NCI-H128 (cell line): ENCODE measurements at regions not wholly inside any gene's neighbourhood (a gene's known extent, or its start where the extent isn't known, plus 50 kb on each side); places are given as distances from the start of the nearest gene placed in this dataset.

Source experiments
- DNase-seq: peaks from one replicate; lab custom pipeline; 2025; ENCODE audit not compliant: unreplicated experiment; lab: John Stamatoyannopoulos, UW

DNA sequence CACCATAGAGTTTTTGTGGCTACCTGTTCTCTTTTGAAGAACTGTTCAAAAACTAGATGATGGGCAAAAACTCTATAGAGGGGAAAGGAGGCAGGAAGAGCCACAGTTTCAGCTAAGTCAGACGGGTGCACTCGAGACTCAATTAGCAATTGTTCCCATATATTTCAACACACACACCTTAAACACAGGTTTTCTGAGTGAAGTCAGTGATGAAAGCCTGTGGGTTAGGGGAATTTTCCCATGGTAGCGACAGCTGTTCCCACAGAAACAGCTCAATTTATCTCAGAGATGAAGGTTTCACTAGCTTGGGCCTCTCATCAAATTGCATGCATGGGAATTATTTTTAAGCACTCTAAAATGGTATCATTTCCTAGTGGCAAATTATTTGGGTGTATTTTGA lies 143.4 kb downstream of the ZIC5 start:
- DNase-seq = no peak

DNA sequence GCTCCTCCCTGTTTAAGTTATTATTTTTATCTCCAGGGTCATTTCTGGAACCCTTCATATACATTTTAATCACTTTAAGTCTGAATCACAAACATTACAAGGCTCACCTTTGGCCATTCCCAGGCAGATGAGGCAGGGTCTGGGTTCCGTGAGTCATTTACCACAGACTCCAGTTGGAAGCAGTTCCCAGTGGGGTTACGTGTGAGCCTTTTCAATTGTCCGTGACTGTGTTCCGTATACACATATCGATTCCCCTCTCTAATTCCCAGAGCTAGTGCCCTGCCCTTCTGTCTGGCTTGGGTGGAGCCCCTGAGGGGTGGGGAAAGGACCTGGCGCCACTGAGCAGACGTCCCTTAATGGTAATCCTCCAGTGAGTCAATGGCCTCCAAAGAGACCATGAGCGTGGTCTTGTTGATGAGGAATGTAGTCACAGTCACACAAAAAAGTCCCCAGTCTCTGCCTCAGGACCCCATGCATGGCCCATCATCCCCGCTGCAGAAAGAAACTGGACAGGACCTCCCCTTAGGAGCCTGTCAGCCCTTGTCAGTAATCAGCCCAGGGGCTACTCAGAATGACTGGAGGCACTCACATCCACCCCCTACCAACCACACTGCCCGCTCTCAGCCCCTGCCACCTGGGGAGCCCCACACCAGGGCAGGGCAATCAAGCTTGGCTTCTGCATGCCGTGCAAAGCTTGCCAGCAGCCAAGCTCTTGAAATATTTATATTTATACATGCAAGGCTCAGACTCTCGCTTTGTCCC lies 144.4 kb downstream of the ZIC5 start:
- no peak for DNase-seq

DNA sequence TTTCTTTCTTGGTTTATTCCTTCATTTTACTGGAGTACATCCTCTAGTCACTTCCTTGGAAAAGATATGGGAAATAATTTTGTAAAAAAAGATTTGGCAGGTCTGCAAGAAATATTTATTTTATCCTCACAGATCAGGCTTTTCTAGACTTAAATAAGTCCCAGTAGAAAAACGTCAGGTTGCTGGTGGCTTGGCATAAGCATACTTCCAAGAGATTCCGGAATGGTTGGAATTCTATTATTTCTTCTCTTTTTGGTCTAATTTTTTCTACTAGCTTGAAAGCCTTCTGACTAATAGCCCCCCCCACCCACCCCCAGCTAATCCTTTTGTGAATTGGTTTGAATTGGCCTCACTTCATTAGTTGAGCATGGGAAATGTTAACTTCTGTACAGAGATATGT lies 147.6 kb downstream of the ZIC5 start:
- no peak for DNase-seq

DNA sequence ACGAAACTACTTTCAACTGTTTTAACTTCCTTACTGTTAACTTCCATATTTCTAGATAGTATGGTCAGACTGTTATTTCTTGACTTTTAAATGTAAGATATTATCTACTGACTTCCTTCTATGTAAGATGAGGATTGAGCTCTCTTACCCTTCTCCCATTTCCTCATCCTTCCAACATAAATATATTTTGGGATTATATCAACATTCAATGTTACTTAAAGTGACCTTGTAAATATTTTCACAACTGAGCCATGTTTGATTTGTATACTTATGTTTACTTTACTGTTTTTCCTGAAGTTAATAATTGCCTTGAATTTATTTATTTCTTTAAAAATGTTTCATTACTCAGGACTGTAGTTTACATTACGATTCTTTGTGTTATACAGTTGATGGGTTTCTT lies 148.7 kb downstream of the ZIC5 start:
- no peak for DNase-seq

DNA sequence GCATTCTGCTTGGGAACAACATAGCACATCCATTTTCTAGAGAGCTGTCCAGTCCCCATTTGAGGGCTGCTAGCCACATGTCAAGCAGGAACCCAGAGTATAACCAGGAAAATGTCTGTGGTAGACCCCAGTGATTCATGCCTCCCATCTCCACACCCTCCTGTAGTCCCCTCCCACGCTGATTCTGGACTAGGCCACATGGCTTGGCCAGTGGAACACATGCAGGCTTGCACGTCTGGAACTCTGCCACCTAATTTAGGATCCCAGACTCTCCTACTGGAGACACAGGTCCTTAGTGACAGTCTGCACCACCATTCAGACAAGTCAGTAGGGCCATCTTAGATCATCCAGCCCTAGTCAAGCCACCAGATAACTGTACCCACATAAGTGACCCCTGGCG lies 149.8 kb downstream of the ZIC5 start:
- DNase-seq = no peak

DNA sequence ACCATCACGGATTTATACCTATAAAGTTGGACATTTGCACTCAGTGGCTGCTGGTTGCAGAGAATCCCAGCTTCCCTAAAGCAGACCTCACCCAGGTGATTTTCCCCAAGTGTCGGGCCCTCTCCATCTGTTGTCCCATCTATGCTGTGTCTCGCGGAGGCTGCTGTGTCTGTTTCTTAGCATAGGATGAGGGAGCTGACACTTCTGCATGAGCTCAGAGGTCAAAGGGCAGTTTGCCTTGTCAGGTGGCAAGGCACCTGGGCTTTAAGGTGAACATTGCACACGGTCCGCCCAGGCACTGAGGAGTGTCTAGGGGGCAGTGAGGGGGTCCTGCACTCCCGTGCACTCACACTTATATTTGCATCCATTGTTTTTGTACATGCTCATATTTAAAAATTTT lies 151.6 kb downstream of the ZIC5 start:
- DNase-seq = no peak

DNA sequence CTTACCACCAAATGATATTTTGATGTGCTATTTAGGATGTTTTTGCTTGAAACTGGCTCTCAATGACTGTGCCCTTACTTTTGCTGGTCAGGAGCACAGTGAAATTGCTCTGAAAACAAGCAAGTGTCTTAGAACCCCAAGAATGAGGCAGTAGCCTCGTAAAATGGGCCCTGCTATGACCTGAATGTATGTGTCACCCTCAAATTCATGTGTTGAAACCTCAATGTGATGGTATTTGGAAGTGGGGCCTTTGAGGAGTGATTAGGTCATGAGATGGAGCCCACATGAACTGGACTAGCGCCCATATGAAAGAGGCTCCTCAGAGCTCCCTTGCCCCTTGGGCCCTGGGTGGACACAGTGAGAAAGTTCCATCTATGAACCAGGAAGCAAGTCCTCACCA lies 155.2 kb downstream of the ZIC5 start:
- no peak for DNase-seq

DNA sequence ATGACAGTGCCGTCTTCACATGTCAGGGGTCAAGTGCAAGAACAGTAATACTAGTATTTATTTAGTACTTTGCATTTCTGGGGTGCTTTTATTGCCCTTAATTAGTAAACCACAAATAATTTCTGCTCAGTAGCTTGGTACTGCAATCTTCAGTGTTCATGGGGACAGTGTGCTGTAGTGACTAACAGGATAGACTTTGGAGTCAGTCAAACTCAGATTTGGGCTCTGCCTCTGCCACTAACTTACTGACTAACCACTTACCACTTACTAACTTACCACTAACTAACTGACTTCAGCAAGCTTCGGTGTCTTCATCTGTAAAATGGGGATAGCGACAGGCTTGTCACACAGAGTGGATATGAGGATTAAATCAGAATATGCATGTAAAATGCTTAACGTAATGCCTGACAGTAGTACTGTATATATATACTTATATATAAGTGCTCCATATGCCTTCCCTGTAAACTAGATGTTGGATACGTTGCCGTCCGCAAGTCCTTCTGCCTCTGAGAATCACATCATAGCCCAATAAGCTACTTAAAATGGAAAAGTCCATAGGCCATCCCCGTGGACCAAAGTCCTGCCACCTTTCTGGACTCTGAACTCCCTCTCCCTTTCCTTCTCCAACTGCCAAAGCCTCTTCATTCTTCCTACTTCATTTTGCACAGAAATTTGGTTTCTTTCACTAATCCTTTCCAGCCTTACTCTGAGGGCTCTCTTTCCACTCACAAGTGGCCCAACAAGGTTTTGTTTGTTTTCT lies 158.1 kb downstream of the ZIC5 start:
- DNase-seq = no peak

DNA sequence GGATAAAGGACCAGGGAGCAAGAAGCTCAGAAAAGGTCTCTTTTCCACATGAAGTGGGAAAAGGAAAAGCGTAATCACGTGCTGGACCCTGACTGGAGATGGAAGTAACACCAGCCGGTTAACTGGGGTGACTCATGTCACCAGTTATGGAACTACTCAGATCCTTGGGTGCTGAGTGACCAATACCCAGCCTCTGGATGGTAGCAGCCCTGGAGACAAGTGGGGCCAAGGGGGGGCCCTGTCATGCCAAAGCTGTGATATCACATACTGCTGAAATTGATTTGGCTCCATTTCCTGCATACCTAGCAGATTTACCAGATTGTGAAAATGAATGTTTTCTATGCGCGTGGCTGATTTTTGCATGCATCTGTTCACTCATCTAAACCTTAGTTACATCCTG lies 158.9 kb downstream of the ZIC5 start:
- DNase-seq = no peak

DNA sequence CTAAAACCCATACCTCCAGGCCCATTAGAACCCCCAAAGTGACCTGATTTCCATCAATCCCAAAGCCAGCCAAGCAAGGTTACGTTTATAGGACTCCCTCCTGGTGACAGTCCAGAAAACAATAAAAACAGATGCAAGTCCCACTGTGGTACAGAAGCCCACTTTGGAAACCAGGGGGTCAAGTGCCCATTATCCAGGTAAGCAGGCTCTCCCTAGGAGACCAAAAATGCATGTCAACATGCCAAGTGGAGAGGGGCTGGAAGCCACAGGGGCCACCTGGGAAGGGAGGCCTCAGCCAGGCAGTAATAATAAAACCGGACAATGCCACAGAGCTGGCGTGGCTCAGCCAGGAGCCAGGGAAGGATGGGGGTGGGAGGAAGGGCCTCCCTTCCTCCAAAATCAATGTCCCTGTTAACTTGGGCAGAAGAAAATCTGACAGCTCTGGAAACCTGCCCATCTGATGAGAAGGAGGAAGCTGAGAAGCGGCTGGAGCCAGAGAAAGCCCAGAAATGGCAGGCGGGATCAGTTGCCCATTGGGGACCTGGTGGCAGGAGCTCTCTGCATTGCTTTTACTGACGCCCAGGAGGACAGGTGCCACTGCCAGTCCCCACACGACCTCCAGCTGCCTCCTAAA lies 160.4 kb downstream of the ZIC5 start:
- DNase-seq = no peak

DNA sequence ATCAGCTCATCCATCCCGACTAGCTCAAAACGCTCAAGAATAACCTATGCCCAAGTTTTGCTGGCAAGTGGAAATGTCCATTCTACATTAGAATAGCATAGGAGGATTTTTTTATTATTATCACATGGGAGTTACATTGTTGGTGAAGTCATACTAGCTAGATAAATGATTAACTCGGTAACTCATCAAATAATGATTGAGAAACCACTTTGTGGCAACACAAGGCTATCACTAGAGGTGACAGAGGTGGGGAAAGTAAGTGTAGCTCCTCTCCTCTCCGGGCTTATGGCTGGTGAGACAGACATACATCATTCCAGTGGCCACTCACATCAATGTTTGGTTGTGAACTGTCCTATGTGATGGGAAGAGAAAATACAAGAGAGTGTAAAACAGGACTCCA lies 161.6 kb downstream of the ZIC5 start:
- DNase-seq = no peak

DNA sequence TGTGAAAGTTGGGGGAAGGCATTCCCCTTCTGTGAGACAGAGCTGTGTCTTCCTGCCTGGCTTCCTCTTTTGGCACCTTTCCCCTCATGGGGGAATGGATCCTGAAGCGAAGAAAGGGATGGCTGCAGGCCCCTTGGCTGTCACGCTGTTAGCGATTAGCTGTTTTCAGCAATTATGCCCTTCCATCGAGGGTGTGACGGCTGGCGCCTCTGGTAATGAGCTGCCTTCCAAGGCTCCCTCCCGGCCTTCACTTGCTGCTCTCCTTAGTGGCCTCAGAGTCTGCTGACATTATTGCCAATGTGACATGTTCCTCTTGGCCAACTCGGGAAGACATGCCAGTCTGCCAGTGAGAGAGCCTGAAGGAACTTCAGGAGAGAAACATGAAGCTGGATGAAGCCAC lies 162.1 kb downstream of the ZIC5 start:
- DNase-seq = no peak

DNA sequence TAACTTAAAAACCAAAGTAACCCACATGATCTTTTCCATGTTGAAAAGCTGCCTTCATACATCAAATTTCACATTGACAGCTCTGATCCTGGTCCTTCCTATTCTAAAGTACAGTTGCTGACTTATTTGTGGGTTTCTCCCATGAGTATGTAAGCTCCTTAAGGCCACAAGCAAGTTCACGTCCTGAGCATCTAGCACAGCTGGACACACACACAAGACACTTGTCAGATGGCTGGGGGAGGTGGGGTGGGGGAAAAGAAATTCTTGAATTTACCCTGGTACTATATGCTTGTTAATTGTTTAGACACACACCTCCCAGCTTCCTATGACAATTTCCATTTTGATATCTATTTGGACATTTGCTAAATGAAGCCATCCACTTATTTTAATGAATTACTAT lies 162.8 kb downstream of the ZIC5 start:
- DNase-seq = no peak

DNA sequence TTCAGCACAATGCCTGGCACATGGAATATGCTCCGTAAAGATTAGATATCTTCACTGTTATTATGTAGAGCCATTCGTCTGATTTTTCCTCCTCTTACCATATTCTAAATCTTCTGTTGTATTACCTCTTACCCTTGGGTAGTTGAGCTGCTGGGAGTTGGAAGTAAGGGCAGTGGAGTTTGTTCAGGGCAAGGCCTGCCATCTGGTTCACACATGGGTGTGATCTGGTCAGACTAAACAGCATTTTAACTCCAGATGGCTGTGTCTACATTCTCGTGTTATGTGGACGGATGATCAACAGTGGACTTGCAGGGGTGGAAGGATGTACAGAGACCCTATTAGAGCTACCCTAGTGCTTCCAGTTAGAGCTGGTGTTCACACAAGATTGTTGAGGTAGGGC lies 164.9 kb downstream of the ZIC5 start:
- no peak for DNase-seq

DNA sequence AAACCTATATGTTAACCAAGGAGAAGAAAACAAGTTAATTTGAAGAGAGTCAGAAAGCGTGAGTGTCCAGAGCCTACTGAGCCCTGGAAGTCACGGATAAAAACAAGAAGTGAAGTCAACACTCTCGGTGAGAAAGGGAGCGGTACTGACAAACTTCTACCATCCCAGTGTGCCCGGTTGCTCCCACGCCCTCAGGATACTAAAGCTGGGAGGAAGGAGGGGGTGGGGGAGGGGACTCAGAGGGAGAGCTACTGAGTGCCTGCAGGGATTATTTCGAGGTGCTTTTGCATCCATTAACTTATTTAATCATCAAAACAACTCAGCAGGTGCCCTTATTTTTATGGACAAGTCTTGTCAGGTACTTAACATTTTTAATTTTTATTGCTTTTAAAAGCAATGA lies 166.2 kb downstream of the ZIC5 start:
- no peak for DNase-seq

DNA sequence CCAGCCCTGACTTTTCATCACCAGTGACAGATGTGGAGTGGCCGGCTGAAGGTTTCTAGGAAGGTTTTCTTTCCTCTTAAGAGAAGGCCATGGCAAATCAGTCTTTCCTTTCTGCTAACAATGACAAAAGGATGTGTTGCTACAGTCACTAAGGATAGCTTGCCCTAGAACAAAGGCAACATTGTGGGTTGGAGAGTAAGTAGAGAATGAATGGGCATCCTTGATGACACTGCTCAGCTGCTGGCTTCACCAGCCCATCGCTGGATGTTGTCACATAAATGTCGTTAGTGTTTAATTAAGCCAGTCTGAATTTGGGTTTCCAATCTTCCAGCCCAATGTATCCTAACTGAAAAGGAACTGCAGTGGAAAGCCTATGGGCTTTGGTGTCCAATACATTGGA lies 168.4 kb downstream of the ZIC5 start:
- DNase-seq = no peak

DNA sequence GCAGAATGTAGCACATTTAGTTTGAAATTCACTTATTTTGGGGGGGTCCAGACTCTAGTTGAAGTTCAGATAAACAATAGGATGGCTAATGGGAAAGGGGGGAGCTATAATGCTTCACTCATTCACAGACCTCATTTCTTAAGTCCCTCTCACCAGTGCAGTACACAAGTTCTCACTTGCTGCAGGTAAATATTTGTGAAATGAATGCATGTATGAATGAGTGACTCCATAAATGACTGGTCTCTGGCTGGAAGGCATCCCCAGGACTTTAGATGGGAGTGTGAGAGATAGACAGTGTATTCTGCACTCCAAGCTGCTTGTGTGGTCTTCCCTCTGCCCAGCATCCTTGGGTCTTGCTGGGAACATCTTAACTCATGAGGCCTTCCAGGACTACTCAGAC lies 169.2 kb downstream of the ZIC5 start:
- no peak for DNase-seq

DNA sequence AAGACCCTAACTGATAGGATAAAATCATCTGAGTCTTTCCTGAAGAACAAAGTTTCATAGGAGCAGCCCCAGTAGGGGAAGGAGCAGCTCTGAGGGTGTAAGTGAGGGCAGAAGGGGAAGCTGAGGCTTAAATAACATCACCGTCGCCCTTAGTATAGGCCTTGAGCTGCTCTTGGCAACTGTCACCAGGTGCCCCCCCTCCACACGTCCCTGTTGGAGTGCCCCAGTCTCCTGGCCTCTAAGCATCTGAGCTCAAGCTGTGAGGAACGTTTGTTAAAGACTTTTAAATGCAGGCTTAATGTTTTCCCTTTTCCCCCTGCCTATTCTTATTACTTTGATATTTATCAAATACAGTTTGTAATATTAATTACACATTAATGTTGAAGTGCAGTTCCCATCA lies 170.6 kb downstream of the ZIC5 start:
- DNase-seq = no peak

DNA sequence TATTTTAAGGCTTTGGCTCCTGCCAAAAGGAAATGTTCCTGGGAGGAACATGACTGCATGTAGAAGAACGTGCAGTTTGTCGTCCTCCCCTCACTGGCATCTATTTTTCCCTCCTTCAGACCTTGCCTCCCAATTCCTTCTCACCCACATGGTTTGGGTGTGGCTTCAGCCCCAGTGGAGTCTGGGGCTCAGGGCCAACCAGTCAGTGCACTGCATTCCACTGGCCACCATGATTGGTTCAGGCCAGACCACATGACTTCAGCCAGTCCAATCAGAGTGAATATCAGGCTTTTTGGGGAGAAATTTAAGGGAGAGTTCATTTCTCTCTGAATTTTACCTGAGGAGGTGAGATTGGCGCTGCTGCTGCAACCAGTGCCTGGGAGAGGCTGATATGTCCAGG lies 171.6 kb downstream of the ZIC5 start:
- DNase-seq = no peak

DNA sequence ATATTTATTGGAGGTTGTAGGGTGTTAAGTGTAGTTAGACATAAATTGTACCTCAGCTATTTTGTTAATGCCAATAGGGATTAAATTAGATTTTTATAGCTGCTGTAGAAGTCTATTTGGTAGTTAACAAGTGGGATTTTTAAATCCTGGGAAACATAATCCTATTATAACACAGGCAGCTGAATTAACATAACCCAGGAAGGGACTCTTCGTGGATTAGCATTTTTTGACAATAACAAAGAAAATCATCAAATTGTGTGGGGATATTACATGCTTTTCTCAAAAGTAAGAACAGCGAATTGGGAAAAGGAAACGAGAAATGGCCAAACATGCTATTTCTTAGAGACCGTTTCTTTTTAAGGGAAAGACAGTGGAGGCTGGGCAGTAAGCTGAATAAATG lies 172.8 kb downstream of the ZIC5 start:
- no peak for DNase-seq

DNA sequence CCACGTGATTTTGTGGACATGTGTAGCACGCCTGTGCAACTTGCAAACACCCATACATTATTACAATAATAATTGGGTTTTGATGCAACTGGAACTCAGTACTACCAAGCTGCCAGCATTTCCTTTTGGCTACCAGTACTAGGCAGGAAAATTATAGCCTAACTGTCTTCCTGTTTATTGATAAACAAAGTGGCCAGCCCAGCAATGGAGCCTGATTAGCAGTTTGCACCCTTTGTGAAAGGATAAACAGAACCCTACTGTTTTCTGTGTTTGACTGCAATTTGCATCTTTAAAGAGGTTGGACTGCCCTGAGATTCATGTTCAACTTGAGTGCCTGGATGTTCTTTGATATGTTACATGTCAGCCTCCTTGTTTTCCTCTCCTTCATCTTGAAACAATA lies 173.9 kb downstream of the ZIC5 start:
- DNase-seq = no peak

DNA sequence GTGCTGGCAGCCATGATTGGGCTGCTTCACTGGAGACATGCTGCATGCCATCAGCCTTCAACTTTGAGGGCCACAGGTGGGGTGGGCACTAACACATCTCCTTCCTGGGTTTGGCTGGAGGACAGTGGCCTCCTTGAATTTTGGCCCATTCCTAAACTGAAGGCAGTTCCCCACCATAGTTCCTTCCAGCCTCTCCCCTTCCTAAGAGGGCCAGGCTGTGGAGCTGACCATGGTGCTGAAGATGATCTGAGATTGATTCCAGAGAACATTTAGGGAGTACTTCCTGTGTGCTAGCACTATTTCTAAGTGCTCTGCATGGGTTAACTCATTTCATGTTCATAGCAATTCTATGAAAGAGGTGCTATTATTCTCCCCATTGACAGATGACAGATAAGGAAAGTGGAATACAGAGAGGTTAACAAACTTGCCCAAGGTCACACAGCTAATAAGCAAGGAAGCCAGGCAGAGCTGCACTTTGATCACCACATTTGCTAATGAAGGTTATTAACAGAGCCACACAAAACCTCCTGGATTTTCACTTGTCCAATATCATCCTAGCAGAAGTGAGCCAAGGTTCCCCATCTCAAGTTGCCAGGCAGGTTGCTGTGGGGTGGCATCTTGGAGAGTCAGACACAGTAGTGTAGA lies 175.3 kb downstream of the ZIC5 start:
- no peak for DNase-seq
